ENCODE measurements at regions not wholly inside any gene's neighbourhood (a gene's known extent, or its start where the extent isn't known, plus 50 kb on each side); places are given as distances from the start of the nearest gene placed in this dataset.
"Not testable (repeated sequence)": the region's sequence is repeated elsewhere in the genome, so short reads cannot be mapped to it uniquely, and the experiment has no call there.

- H3K79me2 ChIP-seq (ENCODE audit: control insufficient read depth, insufficient read depth, low read length); H4K20me1 ChIP-seq (replicated peaks; ENCODE audit: control insufficient read depth, extremely low read depth, insufficient read depth, low read length); H3K4me1 ChIP-seq (ENCODE audit: control insufficient read depth, extremely low read depth, insufficient read depth, low read length); intact Hi-C loops (cut with micrococcal nuclease); H3K9me3 ChIP-seq (replicated peaks; ENCODE audit: control insufficient read depth, insufficient read depth, low read length); H3K36me3 ChIP-seq (ENCODE audit: control insufficient read depth in 2 of 2, extremely low read depth in 1 of 2, insufficient read depth in 2 of 2, low read length in 2 of 2); dilution Hi-C loops (cut with MboI; ENCODE audit: extremely low pct_ligation_motif_present, low sequenced_read_pairs); BruUV-seq (replicated peaks); H3K27me3 ChIP-seq (ENCODE audit: control insufficient read depth in 2 of 2, insufficient read depth in 2 of 2, low read length in 2 of 2); H3K9me1 ChIP-seq (replicated peaks; ENCODE audit: control insufficient read depth, extremely low read depth, insufficient read depth, low read length); FAIRE-seq: not testable (repeated sequence)
- TF ChIP-seq POLR2A (IDR thresholded peaks at IDR 0.05; ENCODE audit: low read depth, low read length): peak; percentile 73
- peak; percentile 77 for TF ChIP-seq POLR2AphosphoS5 (IDR thresholded peaks at IDR 0.05; ENCODE audit: insufficient read depth, low read depth, low read length)
- POLR2A ChIA-PET: interaction anchor here (0.7 to 1.2 kb wide), 2 partner anchors 66 to 83 kb away, joined by 3 to 8 read pairs; no protein-coding TSS in a partner anchor
- peak overlapping the region; percentile 93 for H2AFZ ChIP-seq (ENCODE audit: low read depth, low read length)
- H3K9ac ChIP-seq (replicated peaks; ENCODE audit: extremely low read depth, insufficient read depth, low read length): peak overlapping the region; percentile 23
- peak overlapping the region; percentile 60 for H3K27ac ChIP-seq (ENCODE audit: insufficient read depth, low read depth, low read length)
- DNase-seq (ENCODE audit: low read depth, low spot score): peak; percentile 75
- peak overlapping the region; percentile 65 to 89 (median 72) for H3K4me3 ChIP-seq (replicated peaks in 1 of 3; ENCODE audit: insufficient read depth in 1 of 3, low read depth in 1 of 3, low read length in 3 of 3)
- peak overlapping the region; percentile 62 for H3K4me2 ChIP-seq (ENCODE audit: insufficient read depth, low read length)
- CTCF ChIA-PET: interaction anchor here (0.7 kb wide), 1 partner anchor 116 kb away, joined by 3 read pairs; no protein-coding TSS in a partner anchor
Measured at GRCh38 chr16:22436823-22437652, 62.6 kb upstream of the CDR2 start.

GRCh38 chr16:22436326-22436822 lies 62.0 kb upstream of the CDR2 start:
- DNase-seq (ENCODE audit: low read depth, low spot score); H3K4me1 ChIP-seq (ENCODE audit: control insufficient read depth, extremely low read depth, insufficient read depth, low read length); intact Hi-C loops (cut with micrococcal nuclease); FAIRE-seq; CTCF ChIA-PET; H3K9me3 ChIP-seq (replicated peaks; ENCODE audit: control insufficient read depth, insufficient read depth, low read length); H3K36me3 ChIP-seq (ENCODE audit: control insufficient read depth in 2 of 2, extremely low read depth in 1 of 2, insufficient read depth in 2 of 2, low read length in 2 of 2); H2AFZ ChIP-seq (ENCODE audit: low read depth, low read length); dilution Hi-C loops (cut with MboI; ENCODE audit: extremely low pct_ligation_motif_present, low sequenced_read_pairs); H3K27me3 ChIP-seq (ENCODE audit: control insufficient read depth in 2 of 2, insufficient read depth in 2 of 2, low read length in 2 of 2); H3K79me2 ChIP-seq (ENCODE audit: control insufficient read depth, insufficient read depth, low read length); H4K20me1 ChIP-seq (replicated peaks; ENCODE audit: control insufficient read depth, extremely low read depth, insufficient read depth, low read length); H3K9me1 ChIP-seq (replicated peaks; ENCODE audit: control insufficient read depth, extremely low read depth, insufficient read depth, low read length): not testable (repeated sequence)
- peak overlapping the region; percentile 62 for H3K4me2 ChIP-seq (ENCODE audit: insufficient read depth, low read length)
- H3K9ac ChIP-seq (replicated peaks; ENCODE audit: extremely low read depth, insufficient read depth, low read length): peak overlapping the region; percentile 23
- peak overlapping the region; percentile 60 for H3K27ac ChIP-seq (ENCODE audit: insufficient read depth, low read depth, low read length)
- TSS peak; percentile 39 for BruUV-seq (replicated peaks)
- POLR2A ChIA-PET: interaction anchor here (0.7 to 1.2 kb wide), 2 partner anchors 65 to 83 kb away, joined by 3 to 8 read pairs; no protein-coding TSS in a partner anchor
- peak overlapping the region; percentile 65 to 89 (median 72) for H3K4me3 ChIP-seq (replicated peaks in 1 of 3; ENCODE audit: insufficient read depth in 1 of 3, low read depth in 1 of 3, low read length in 3 of 3)

- H3K9me1 ChIP-seq (replicated peaks; ENCODE audit: control insufficient read depth, extremely low read depth, insufficient read depth, low read length); H3K27me3 ChIP-seq (ENCODE audit: control insufficient read depth in 2 of 2, insufficient read depth in 2 of 2, low read length in 2 of 2); dilution Hi-C loops (cut with MboI; ENCODE audit: extremely low pct_ligation_motif_present, low sequenced_read_pairs); H2AFZ ChIP-seq (ENCODE audit: low read depth, low read length); H3K27ac ChIP-seq (ENCODE audit: insufficient read depth, low read depth, low read length); H3K9ac ChIP-seq (replicated peaks; ENCODE audit: extremely low read depth, insufficient read depth, low read length); FAIRE-seq; H4K20me1 ChIP-seq (replicated peaks; ENCODE audit: control insufficient read depth, extremely low read depth, insufficient read depth, low read length); CTCF ChIA-PET; BruUV-seq (replicated peaks); intact Hi-C loops (cut with micrococcal nuclease); H3K4me2 ChIP-seq (ENCODE audit: insufficient read depth, low read length); POLR2A ChIA-PET; H3K79me2 ChIP-seq (ENCODE audit: control insufficient read depth, insufficient read depth, low read length); H3K4me3 ChIP-seq (replicated peaks in 1 of 3; ENCODE audit: insufficient read depth in 1 of 3, low read depth in 1 of 3, low read length in 3 of 3); DNase-seq (ENCODE audit: low read depth, low spot score); H3K4me1 ChIP-seq (ENCODE audit: control insufficient read depth, extremely low read depth, insufficient read depth, low read length); H3K9me3 ChIP-seq (replicated peaks; ENCODE audit: control insufficient read depth, insufficient read depth, low read length): not testable (repeated sequence)
- peaks cover 0 to 12% of the 10 kb centered on the region in 2 experiments for H3K36me3 ChIP-seq (ENCODE audit: control insufficient read depth in 2 of 2, extremely low read depth in 1 of 2, insufficient read depth in 2 of 2, low read length in 2 of 2)
Measured at GRCh38 chr16:22431314-22431713, 56.9 kb upstream of the CDR2 start.

Data from endothelial cell of umbilical vein (primary cell).